Tibial nerve (tissue), 3 donors: ENCODE measurements at regions not wholly inside any gene's neighbourhood (a gene's known extent, or its start where the extent isn't known, plus 50 kb on each side); places are given as distances from the start of the nearest gene placed in this dataset.

Experiments
- CTCF ChIP-seq, 5 experiments: fragments of 200-600 bp in 3 of 5; fragments of 450-650 bp in 2 of 5; sonication (generic) in 3 of 5; IDR thresholded peaks; one replicate each; pipeline ENCODE4 v1.5.1; 2016 to 2019; ENCODE audit warnings: antibody characterized with exemption in 5 of 5, mild to moderate bottlenecking in 3 of 5, moderate library complexity in 2 of 5
- POLR2A ChIP-seq, 2 donors: fragments of 450-650 bp; IDR thresholded peaks; one replicate each; pipeline ENCODE4 v1.6.1; 2017; ENCODE audit warnings: antibody characterized with exemption in 2 of 2, mild to moderate bottlenecking in 2 of 2, moderate library complexity in 2 of 2

- TF ChIP-seq CTCF (IDR thresholded peaks at IDR 0.05) (no peak), POLR2A (IDR thresholded peaks at IDR 0.05) (no peak)
Measured at GRCh38 chr1:25027822-25028586, 97.9 kb upstream of the RUNX3 start.
